Activated T-cell treated with anti-CD3 and anti-CD28 coated beads, Interleukin-2, amount 50 U/mL, for 1 hour (primary cell): ENCODE measurements at regions not wholly inside any gene's neighbourhood (a gene's known extent, or its start where the extent isn't known, plus 50 kb on each side); places are given as distances from the start of the nearest gene placed in this dataset.

Experiments
- DNase-seq: peaks from one replicate; pipeline ENCODE4 v3.0.0-alpha.2; 2020

GRCh38 chr10:14468023-14468441 is 137.3 kb upstream of the FRMD4A start:
- no peak for DNase-seq

GRCh38 chr10:14466257-14466656 is 135.5 kb upstream of the FRMD4A start:
- no peak for DNase-seq

- DNase-seq = no peak
Observed at GRCh38 chr10:14460447-14460846, 129.7 kb upstream of the FRMD4A start.

- no peak for DNase-seq
Observed at GRCh38 chr10:14459665-14460064, 128.9 kb upstream of the FRMD4A start.

- DNase-seq = no peak
Observed at GRCh38 chr10:14456870-14457266, 126.1 kb upstream of the FRMD4A start.

GRCh38 chr10:14456218-14456869 is 125.6 kb upstream of the FRMD4A start:
- DNase-seq = no peak

- no peak for DNase-seq
Observed at GRCh38 chr10:14454629-14455028, 123.9 kb upstream of the FRMD4A start.

GRCh38 chr10:14454206-14454605 is 123.5 kb upstream of the FRMD4A start:
- no peak for DNase-seq

- DNase-seq = no peak
Observed at GRCh38 chr10:14453593-14453992, 122.9 kb upstream of the FRMD4A start.

GRCh38 chr10:14451341-14451740 is 120.6 kb upstream of the FRMD4A start:
- DNase-seq = no peak

GRCh38 chr10:14450041-14450491 is 119.3 kb upstream of the FRMD4A start:
- DNase-seq = no peak

- DNase-seq = no peak
Observed at GRCh38 chr10:14449293-14449815, 118.6 kb upstream of the FRMD4A start.

GRCh38 chr10:14448197-14448990 is 117.7 kb upstream of the FRMD4A start:
- DNase-seq = no peak

GRCh38 chr10:14447094-14447839 is 116.5 kb upstream of the FRMD4A start:
- no peak for DNase-seq

- no peak for DNase-seq
Observed at GRCh38 chr10:14439451-14440259, 108.9 kb upstream of the FRMD4A start.

- DNase-seq = no peak
Observed at GRCh38 chr10:14438576-14438975, 107.9 kb upstream of the FRMD4A start.

GRCh38 chr10:14438057-14438456 is 107.3 kb upstream of the FRMD4A start:
- DNase-seq = no peak

- no peak for DNase-seq
Observed at GRCh38 chr10:14435976-14436632, 105.4 kb upstream of the FRMD4A start.

- DNase-seq = no peak
Observed at GRCh38 chr10:14433147-14433546, 102.4 kb upstream of the FRMD4A start.

GRCh38 chr10:14431868-14432267 is 101.1 kb upstream of the FRMD4A start:
- DNase-seq = no peak

GRCh38 chr10:14429043-14429700 is 98.4 kb upstream of the FRMD4A start:
- no peak for DNase-seq
